CD14-positive monocyte (primary cell): ENCODE measurements at regions not wholly inside any gene's neighbourhood (a gene's known extent, or its start where the extent isn't known, plus 50 kb on each side); places are given as distances from the start of the nearest gene placed in this dataset.
A peak's percentile ranks its signal among the peaks of the same experiment; 100 is the strongest.
"Not testable (repeated sequence)": the region's sequence is repeated elsewhere in the genome, so short reads cannot be mapped to it uniquely, and the experiment has no call there.

Experiments used
- DNase-seq, 3 donors: peaks; one replicate each; pipeline ENCODE4 v3.0.0-alpha.2; 2011 to 2022
- H2AFZ ChIP-seq: 2 replicates; pipeline ENCODE4 v1.6.0; 2012; ENCODE audit warnings: mild to moderate bottlenecking, low read depth, low read length, inconsistent platforms; ENCODE audit not compliant: insufficient read depth, poor library complexity, severe bottlenecking
- H3K27ac ChIP-seq, 2 donors: 1 replicate in 1 of 2; 2 replicates in 1 of 2; pipeline ENCODE4 v1.5.1; 2012 to 2013; ENCODE audit warnings: low read length in 2 of 2, control low read depth in 1 of 2, inconsistent platforms in 1 of 2, low read depth in 1 of 2, mild to moderate bottlenecking in 1 of 2
- H3K27me3 ChIP-seq, 2 donors: one replicate each; pipeline versions ENCODE4 v1.6.0 to v1.6.1; 2011 to 2013; ENCODE audit warnings: low read length in 2 of 2; ENCODE audit not compliant: control insufficient read depth in 2 of 2, insufficient read depth in 2 of 2
- H3K36me3 ChIP-seq, 2 donors: replicated peaks in 1 of 2; 1 replicate in 1 of 2; 2 replicates in 1 of 2; pipeline versions ENCODE4 v1.5.1 to v1.6.1; 2012 to 2013; ENCODE audit warnings: low read length in 2 of 2, control low read depth in 1 of 2, inconsistent platforms in 1 of 2, mild to moderate bottlenecking in 1 of 2; ENCODE audit not compliant: insufficient read depth in 2 of 2, control insufficient read depth in 1 of 2
- H3K4me1 ChIP-seq, 2 donors: 1 replicate in 1 of 2; 2 replicates in 1 of 2; pipeline versions ENCODE4 v1.5.1 to v1.6.1; 2012 to 2013; ENCODE audit warnings: low read length in 2 of 2, control low read depth in 1 of 2, inconsistent platforms in 1 of 2, mild to moderate bottlenecking in 1 of 2, moderate library complexity in 1 of 2; ENCODE audit not compliant: insufficient read depth in 2 of 2, control insufficient read depth in 1 of 2
- H3K4me2 ChIP-seq: replicated peaks from 2 replicates; pipeline ENCODE3; 2012; ENCODE audit warnings: low read length, moderate library complexity, mild to moderate bottlenecking; ENCODE audit not compliant: poor library complexity, severe bottlenecking; ENCODE audit errors: extremely low read depth
- H3K4me3 ChIP-seq, 3 experiments: fragments of 200-600 bp in 1 of 3; sonication (generic) in 1 of 3; replicated peaks in 1 of 3; 1 replicate in 2 of 3; 2 replicates in 1 of 3; pipeline ENCODE4 v1.5.1; 2011 to 2013; ENCODE audit warnings: low read length in 3 of 3, mild to moderate bottlenecking in 3 of 3, control low read depth in 2 of 3, low read depth in 2 of 3, inconsistent platforms in 1 of 3, moderate library complexity in 1 of 3
- H3K79me2 ChIP-seq: 2 replicates; pipeline ENCODE4 v1.6.0; 2012; ENCODE audit warnings: mild to moderate bottlenecking, control low read depth, inconsistent platforms, low read length, moderate library complexity; ENCODE audit not compliant: insufficient read depth
- H3K9ac ChIP-seq: 2 replicates; pipeline ENCODE4 v1.6.0; 2017; ENCODE audit warnings: low read length, mild to moderate bottlenecking; ENCODE audit not compliant: insufficient read depth, poor library complexity, severe bottlenecking
- H3K9me3 ChIP-seq, 2 donors: replicated peaks in 1 of 2; 1 replicate in 1 of 2; 2 replicates in 1 of 2; pipeline versions ENCODE4 v1.5.1 to v1.6.1; 2012 to 2013; ENCODE audit warnings: low read length in 2 of 2, control low read depth in 1 of 2; ENCODE audit not compliant: control insufficient read depth in 1 of 2, insufficient read depth in 1 of 2
- H4K20me1 ChIP-seq: 2 replicates; pipeline ENCODE4 v1.6.0; 2012; ENCODE audit warnings: mild to moderate bottlenecking, low read length, control low read depth, moderate library complexity; ENCODE audit not compliant: insufficient read depth
- H3K27ac Mint-ChIP-seq, 7 donors: one replicate each; pipeline ENCODE4 v1.8.0; 2020; ENCODE audit warnings: mild to moderate bottlenecking in 7 of 7, mixed read lengths in 7 of 7, moderate library complexity in 6 of 7, inconsistent platforms in 2 of 7
- H3K27me3 Mint-ChIP-seq, 3 donors: one replicate each; pipeline ENCODE4 v1.8.0; 2021 to 2022; ENCODE audit warnings: low read depth in 3 of 3, mild to moderate bottlenecking in 3 of 3, mixed read lengths in 3 of 3, moderate library complexity in 3 of 3, inconsistent platforms in 1 of 3
- H3K36me3 Mint-ChIP-seq, 2 donors: one replicate each; pipeline ENCODE4 v1.8.0; 2020; ENCODE audit warnings: mixed read lengths in 2 of 2, inconsistent platforms in 1 of 2, mild to moderate bottlenecking in 1 of 2
- H3K4me1 Mint-ChIP-seq: one replicate; pipeline ENCODE4 v1.8.0; 2020; ENCODE audit warnings: mild to moderate bottlenecking, mixed read lengths
- H3K4me3 Mint-ChIP-seq, 2 donors: one replicate each; pipeline ENCODE4 v1.8.0; 2020; ENCODE audit warnings: mild to moderate bottlenecking in 2 of 2, mixed read lengths in 2 of 2, moderate library complexity in 1 of 2
- H3K9me3 Mint-ChIP-seq, 7 donors: one replicate each; pipeline ENCODE4 v1.8.0; 2020 to 2022; ENCODE audit warnings: mixed read lengths in 7 of 7, mild to moderate bottlenecking in 6 of 7, moderate library complexity in 6 of 7, inconsistent platforms in 2 of 7
- CTCF ChIP-seq: fragments of 200-600 bp; IDR thresholded peaks from one replicate; pipeline ENCODE4 v1.8.0; 2022; ENCODE audit warnings: antibody characterized with exemption, mild to moderate bottlenecking
- WGBS: methylation state at CpG from one replicate; pipeline ENCODE4 v1.1.5; 2013; ENCODE audit warnings: missing lambda C conversion rate; ENCODE audit not compliant: insufficient coverage; 5-methylcytosine and 5-hydroxymethylcytosine counted together
- intact Hi-C, 2 donors: fragments of 100-400 bp; cut with micrococcal nuclease; formaldehyde crosslinking; loops; one replicate each; pipeline versions ENCODE4 v1.15.0 to v1.15.1; 2023

- H3K4me1 Mint-ChIP-seq, result no peaks in the 10 kb centered on the region
Observed at GRCh38 chr18:62648045-62648678, 67.2 kb upstream of the PHLPP1 start.

GRCh38 chr18:62651276-62652056 lies 63.9 kb upstream of the PHLPP1 start:
- no peak overlapping the region for H2AFZ ChIP-seq
- H3K4me2 ChIP-seq, result no peak overlapping the region
- no peak overlapping the region for H3K4me3 ChIP-seq
- Mint-ChIP-seq H3K27ac (no peak overlapping the region), H3K9me3 (no peaks in the 10 kb centered on the region), H3K4me1 (no peaks in the 10 kb centered on the region), H3K4me3 (no peak overlapping the region), H3K36me3 (no peaks in the 10 kb centered on the region), H3K27me3 (peaks cover 0 to 6% (median 2%) of the 10 kb centered on the region in 3 donors)
- no peaks in the 10 kb centered on the region for H3K27me3 ChIP-seq
- no peak for TF ChIP-seq CTCF
- no peaks in the 10 kb centered on the region for H4K20me1 ChIP-seq
- no peak overlapping the region for H3K27ac ChIP-seq
- intact Hi-C loops, result no loop called here
- no peaks in the 10 kb centered on the region for H3K4me1 ChIP-seq
- no peak overlapping the region for H3K9ac ChIP-seq
- no peak for DNase-seq
- H3K9me3 ChIP-seq, result no peaks in the 10 kb centered on the region
- H3K36me3 ChIP-seq, result no peaks in the 10 kb centered on the region
- WGBS, result 87% methylated on average over 4 of the region's 7 CpGs
- no peaks in the 10 kb centered on the region for H3K79me2 ChIP-seq

More at GRCh38 chr18:62648045-62648678, 67.2 kb upstream of the PHLPP1 start:
- H3K9ac ChIP-seq, result no peak overlapping the region
- H3K4me3 ChIP-seq, result no peak overlapping the region
- no peak overlapping the region for H2AFZ ChIP-seq
- Mint-ChIP-seq H3K27ac (peak overlapping the region in 1 of 7 donors; percentile 44), H3K4me3 (no peak overlapping the region), H3K36me3 (no peaks in the 10 kb centered on the region), H3K9me3 (peaks cover 0 to 7% (median 0%) of the 10 kb centered on the region in 7 donors), H3K27me3 (peaks cover 0 to 6% (median 2%) of the 10 kb centered on the region in 3 donors)
- intact Hi-C loops, result no loop called here
- H3K9me3 ChIP-seq, result no peaks in the 10 kb centered on the region
- H3K4me1 ChIP-seq, result no peaks in the 10 kb centered on the region
- H3K27ac ChIP-seq, result no peak overlapping the region
- H3K79me2 ChIP-seq, result no peaks in the 10 kb centered on the region
- TF ChIP-seq CTCF, result no peak
- H3K36me3 ChIP-seq, result no peaks in the 10 kb centered on the region
- no peak overlapping the region for H3K4me2 ChIP-seq
- no peaks in the 10 kb centered on the region for H3K27me3 ChIP-seq
- DNase-seq, result no peak
- WGBS, result no CpG with 5 or more reads among the region's 6 CpGs
- no peaks in the 10 kb centered on the region for H4K20me1 ChIP-seq

- H3K27ac ChIP-seq, H3K36me3 Mint-ChIP-seq, H3K36me3 ChIP-seq, H3K27me3 Mint-ChIP-seq, H3K4me3 ChIP-seq, H3K4me3 Mint-ChIP-seq, H3K27ac Mint-ChIP-seq, H3K9ac ChIP-seq, H3K79me2 ChIP-seq, H3K9me3 ChIP-seq, H3K4me1 Mint-ChIP-seq, H3K9me3 Mint-ChIP-seq, H2AFZ ChIP-seq, intact Hi-C loops, DNase-seq, H3K27me3 ChIP-seq, H3K4me1 ChIP-seq, H3K4me2 ChIP-seq, H4K20me1 ChIP-seq: not testable (repeated sequence)
- no CpG with 5 or more reads among the region's 15 CpGs for WGBS
Observed at GRCh38 chr18:62652057-62652629, 63.2 kb upstream of the PHLPP1 start.
